Dermis blood vessel endothelial cell (primary cell): ENCODE measurements at regions not wholly inside any gene's neighbourhood (a gene's known extent, or its start where the extent isn't known, plus 50 kb on each side); places are given as distances from the start of the nearest gene placed in this dataset.
"Not testable (repeated sequence)": the region's sequence is repeated elsewhere in the genome, so short reads cannot be mapped to it uniquely, and the experiment has no call there.

Experiments used
- DNase-seq: peaks from one replicate; pipeline ENCODE4 v3.0.0; 2010

GRCh38 chr6:85071845-85072244, 307.4 kb upstream of the TBX18 start:
- not testable (repeated sequence) for DNase-seq

GRCh38 chr6:85069577-85069976, 305.2 kb upstream of the TBX18 start:
- no peak for DNase-seq

GRCh38 chr6:85068221-85068620, 303.8 kb upstream of the TBX18 start:
- no peak for DNase-seq

- no peak for DNase-seq
Measured at GRCh38 chr6:85066266-85066665, 301.9 kb upstream of the TBX18 start.

GRCh38 chr6:85065831-85066230, 301.4 kb upstream of the TBX18 start:
- no peak for DNase-seq

- DNase-seq: no peak
Measured at GRCh38 chr6:85063611-85064010, 299.2 kb upstream of the TBX18 start.

GRCh38 chr6:85062884-85063283, 298.5 kb upstream of the TBX18 start:
- DNase-seq: no peak

GRCh38 chr6:85058806-85059205, 294.4 kb upstream of the TBX18 start:
- no peak for DNase-seq

- DNase-seq: no peak
Measured at GRCh38 chr6:85050149-85050548, 285.8 kb upstream of the TBX18 start.

GRCh38 chr6:85049282-85049681, 284.9 kb upstream of the TBX18 start:
- peak; percentile 80 for DNase-seq

- DNase-seq: peak; percentile 21
Measured at GRCh38 chr6:85047818-85048217, 283.4 kb upstream of the TBX18 start.

GRCh38 chr6:85045767-85046166, 281.4 kb upstream of the TBX18 start:
- DNase-seq: not testable (repeated sequence)

GRCh38 chr6:85044361-85044760, 280.0 kb upstream of the TBX18 start:
- peak; percentile 23 for DNase-seq

GRCh38 chr6:85041376-85041775, 277.0 kb upstream of the TBX18 start:
- peak; percentile 51 for DNase-seq

GRCh38 chr6:85037221-85037620, 272.8 kb upstream of the TBX18 start:
- no peak for DNase-seq

- no peak for DNase-seq
Measured at GRCh38 chr6:85035766-85036165, 271.4 kb upstream of the TBX18 start.

- no peak for DNase-seq
Measured at GRCh38 chr6:85033547-85033946, 269.1 kb upstream of the TBX18 start.

GRCh38 chr6:85026021-85026420, 261.6 kb upstream of the TBX18 start:
- no peak for DNase-seq

GRCh38 chr6:85023721-85024120, 259.3 kb upstream of the TBX18 start:
- DNase-seq: no peak

GRCh38 chr6:85017352-85017751, 253.0 kb upstream of the TBX18 start:
- no peak for DNase-seq

GRCh38 chr6:85016726-85017125, 252.3 kb upstream of the TBX18 start:
- DNase-seq: no peak

GRCh38 chr6:85015396-85015990, 251.1 kb upstream of the TBX18 start:
- DNase-seq: peak; percentile 81

GRCh38 chr6:85010865-85011264, 246.5 kb upstream of the TBX18 start:
- no peak for DNase-seq

GRCh38 chr6:85008296-85009009, 244.1 kb upstream of the TBX18 start:
- DNase-seq: peak; percentile 76

GRCh38 chr6:85006362-85006761, 242.0 kb upstream of the TBX18 start:
- peak; percentile 24 for DNase-seq
